ENCODE measurements at regions not wholly inside any gene's neighbourhood (a gene's known extent, or its start where the extent isn't known, plus 50 kb on each side); places are given as distances from the start of the nearest gene placed in this dataset.
"Not testable (repeated sequence)": the region's sequence is repeated elsewhere in the genome, so short reads cannot be mapped to it uniquely, and the experiment has no call there.

GRCh38 chr2:111492995-111493719 is 372.4 kb downstream of the BCL2L11 start:
- DNase-seq; H3K9me3 ChIP-seq; H3K36me3 ChIP-seq (ENCODE audit: control insufficient read depth in 2 of 2, extremely low read depth in 1 of 2, insufficient read depth in 1 of 2, low read length in 1 of 2); CTCF ChIA-PET; POLR2A ChIA-PET; H3K36me3 Mint-ChIP-seq; H3K27me3 Mint-ChIP-seq; H3K9me3 Mint-ChIP-seq; H3K27me3 ChIP-seq (replicated peaks in 1 of 2; ENCODE audit: control insufficient read depth in 2 of 2, extremely low read depth in 1 of 2, insufficient read depth in 2 of 2, low read length in 1 of 2): not testable (repeated sequence)
- peak overlapping the region in 1 of 2 donors; percentile 34 for H3K4me3 ChIP-seq (ENCODE audit: control insufficient read depth in 1 of 2, extremely low read depth in 1 of 2, low read length in 1 of 2)
- no CpG with 5 or more reads among the region's 20 CpGs for whole genome bisulfite sequencing (ENCODE audit: insufficient coverage)
- peak overlapping the region; percentile 36 to 59 (median 55) for H3K4me3 Mint-ChIP-seq
- H3K4me1 Mint-ChIP-seq, result peaks cover 0 to 17% (median 12%) of the 10 kb centered on the region in 3 donors
- H3K4me1 ChIP-seq (ENCODE audit: control insufficient read depth in 1 of 2, extremely low read depth in 1 of 2, insufficient read depth in 2 of 2, low read length in 2 of 2), result peaks cover 0 to 14% of the 10 kb centered on the region in 2 experiments
- peak overlapping the region in 1 of 2 donors; percentile 66 for H3K27ac Mint-ChIP-seq
- H3K27ac ChIP-seq (ENCODE audit: low read length), result peak overlapping the region; percentile 53
- ATAC-seq (replicated peaks in 1 of 4), result peak in 3 of 4 experiments; percentile 21 to 41 (median 22)

- H3K9me3 Mint-ChIP-seq; H3K9me3 ChIP-seq; H3K36me3 Mint-ChIP-seq; CTCF ChIA-PET; H3K36me3 ChIP-seq (ENCODE audit: control insufficient read depth in 2 of 2, extremely low read depth in 1 of 2, insufficient read depth in 1 of 2, low read length in 1 of 2); H3K27me3 Mint-ChIP-seq; POLR2A ChIA-PET; H3K27me3 ChIP-seq (replicated peaks in 1 of 2; ENCODE audit: control insufficient read depth in 2 of 2, extremely low read depth in 1 of 2, insufficient read depth in 2 of 2, low read length in 1 of 2): not testable (repeated sequence)
- DNase-seq (peak in 2 of 35 experiments; percentile 8 to 18), ATAC-seq (replicated peaks in 1 of 4) (peak; percentile 33 to 58 (median 45))
- Histone ChIP-seq H3K4me1 (ENCODE audit: control insufficient read depth in 1 of 2, extremely low read depth in 1 of 2, insufficient read depth in 2 of 2, low read length in 2 of 2) (peaks cover 0 to 14% of the 10 kb centered on the region in 2 experiments), H3K27ac (ENCODE audit: low read length) (peak overlapping the region; percentile 53), H3K4me3 (ENCODE audit: control insufficient read depth in 1 of 2, extremely low read depth in 1 of 2, low read length in 1 of 2) (peak overlapping the region in 1 of 2 donors; percentile 34)
- peak overlapping the region; percentile 36 to 66 for H3K27ac Mint-ChIP-seq
- WGBS (ENCODE audit: insufficient coverage), result no CpG with 5 or more reads among the region's 5 CpGs
- peak overlapping the region; percentile 36 to 59 (median 55) for H3K4me3 Mint-ChIP-seq
- H3K4me1 Mint-ChIP-seq, result peaks cover 0 to 17% (median 12%) of the 10 kb centered on the region in 3 donors
These were observed 373.0 kb downstream of the BCL2L11 start for GRCh38 chr2:111493720-111494078.

- H3K27me3 Mint-ChIP-seq; H3K27me3 ChIP-seq (replicated peaks in 1 of 2; ENCODE audit: control insufficient read depth in 2 of 2, extremely low read depth in 1 of 2, insufficient read depth in 2 of 2, low read length in 1 of 2); H3K36me3 Mint-ChIP-seq; H3K9me3 Mint-ChIP-seq; H3K36me3 ChIP-seq (ENCODE audit: control insufficient read depth in 2 of 2, extremely low read depth in 1 of 2, insufficient read depth in 1 of 2, low read length in 1 of 2); CTCF ChIA-PET; POLR2A ChIA-PET; H3K9me3 ChIP-seq; H3K27ac Mint-ChIP-seq: not testable (repeated sequence)
- WGBS (ENCODE audit: insufficient coverage), result no CpG with 5 or more reads among the region's 14 CpGs
- Histone ChIP-seq H3K4me3 (ENCODE audit: control insufficient read depth in 1 of 2, extremely low read depth in 1 of 2, low read length in 1 of 2) (peak overlapping the region in 1 of 2 donors; percentile 36), H3K4me1 (ENCODE audit: control insufficient read depth in 1 of 2, extremely low read depth in 1 of 2, insufficient read depth in 2 of 2, low read length in 2 of 2) (peaks cover 0 to 14% of the 10 kb centered on the region in 2 experiments), H3K27ac (ENCODE audit: low read length) (peak overlapping the region; percentile 43)
- peaks cover 0 to 17% (median 12%) of the 10 kb centered on the region in 3 donors for H3K4me1 Mint-ChIP-seq
- DNase-seq (peak in 17 of 35 experiments; percentile 2 to 28 (median 14)), ATAC-seq (replicated peaks in 1 of 4) (peak; percentile 60 to 74 (median 64))
- peak overlapping the region in 2 of 3 donors; percentile 55 to 63 for H3K4me3 Mint-ChIP-seq
These were observed 373.7 kb downstream of the BCL2L11 start for GRCh38 chr2:111494288-111494980.

GRCh38 chr2:111494981-111495315 is 374.2 kb downstream of the BCL2L11 start:
- H3K36me3 ChIP-seq (ENCODE audit: control insufficient read depth in 2 of 2, extremely low read depth in 1 of 2, insufficient read depth in 1 of 2, low read length in 1 of 2); POLR2A ChIA-PET; H3K36me3 Mint-ChIP-seq; H3K27me3 Mint-ChIP-seq; CTCF ChIA-PET; DNase-seq; H3K9me3 ChIP-seq; H3K27me3 ChIP-seq (replicated peaks in 1 of 2; ENCODE audit: control insufficient read depth in 2 of 2, extremely low read depth in 1 of 2, insufficient read depth in 2 of 2, low read length in 1 of 2); H3K27ac Mint-ChIP-seq; H3K9me3 Mint-ChIP-seq: not testable (repeated sequence)
- H3K4me1 ChIP-seq (ENCODE audit: control insufficient read depth in 1 of 2, extremely low read depth in 1 of 2, insufficient read depth in 2 of 2, low read length in 2 of 2), result peaks cover 0 to 14% of the 10 kb centered on the region in 2 experiments
- peak overlapping the region in 1 of 2 donors; percentile 36 for H3K4me3 ChIP-seq (ENCODE audit: control insufficient read depth in 1 of 2, extremely low read depth in 1 of 2, low read length in 1 of 2)
- no CpG with 5 or more reads among the region's 7 CpGs for WGBS (ENCODE audit: insufficient coverage)
- H3K27ac ChIP-seq (ENCODE audit: low read length), result peak overlapping the region; percentile 43
- ATAC-seq (replicated peaks in 1 of 4), result peak; percentile 55 to 66 (median 58)
- Mint-ChIP-seq H3K4me1 (peaks cover 0 to 17% (median 12%) of the 10 kb centered on the region in 3 donors), H3K4me3 (peak overlapping the region in 2 of 3 donors; percentile 55 to 63)

GRCh38 chr2:111495636-111496035 is 374.9 kb downstream of the BCL2L11 start:
- H3K9me3 Mint-ChIP-seq; H3K4me3 ChIP-seq (ENCODE audit: control insufficient read depth in 1 of 2, extremely low read depth in 1 of 2, low read length in 1 of 2); H3K36me3 Mint-ChIP-seq; CTCF ChIA-PET; ATAC-seq (replicated peaks in 1 of 4); DNase-seq; H3K27ac Mint-ChIP-seq; H3K9me3 ChIP-seq; H3K27me3 ChIP-seq (replicated peaks in 1 of 2; ENCODE audit: control insufficient read depth in 2 of 2, extremely low read depth in 1 of 2, insufficient read depth in 2 of 2, low read length in 1 of 2); H3K4me3 Mint-ChIP-seq; POLR2A ChIA-PET; H3K27me3 Mint-ChIP-seq; H3K36me3 ChIP-seq (ENCODE audit: control insufficient read depth in 2 of 2, extremely low read depth in 1 of 2, insufficient read depth in 1 of 2, low read length in 1 of 2): not testable (repeated sequence)
- WGBS (ENCODE audit: insufficient coverage), result no CpG with 5 or more reads among the region's 2 CpGs
- Histone ChIP-seq H3K4me1 (ENCODE audit: control insufficient read depth in 1 of 2, extremely low read depth in 1 of 2, insufficient read depth in 2 of 2, low read length in 2 of 2) (peaks cover 0 to 14% of the 10 kb centered on the region in 2 experiments), H3K27ac (ENCODE audit: low read length) (peak overlapping the region; percentile 12)
- peaks cover 0 to 17% (median 11%) of the 10 kb centered on the region in 3 donors for H3K4me1 Mint-ChIP-seq

- H3K4me1 ChIP-seq (ENCODE audit: control insufficient read depth in 1 of 2, extremely low read depth in 1 of 2, insufficient read depth in 2 of 2, low read length in 2 of 2), result peaks cover 0 to 11% of the 10 kb centered on the region in 2 experiments
- CTCF ChIA-PET; H3K27me3 Mint-ChIP-seq; H3K27ac ChIP-seq (ENCODE audit: low read length); H3K27ac Mint-ChIP-seq; DNase-seq; POLR2A ChIA-PET; ATAC-seq (replicated peaks in 1 of 4); H3K27me3 ChIP-seq (replicated peaks in 1 of 2; ENCODE audit: control insufficient read depth in 2 of 2, extremely low read depth in 1 of 2, insufficient read depth in 2 of 2, low read length in 1 of 2); H3K4me3 Mint-ChIP-seq; H3K9me3 Mint-ChIP-seq; H3K4me3 ChIP-seq (ENCODE audit: control insufficient read depth in 1 of 2, extremely low read depth in 1 of 2, low read length in 1 of 2); H3K36me3 ChIP-seq (ENCODE audit: control insufficient read depth in 2 of 2, extremely low read depth in 1 of 2, insufficient read depth in 1 of 2, low read length in 1 of 2); H3K36me3 Mint-ChIP-seq; H3K9me3 ChIP-seq: not testable (repeated sequence)
- no CpG with 5 or more reads among the region's 2 CpGs for WGBS (ENCODE audit: insufficient coverage)
- peaks cover 0 to 14% (median 9%) of the 10 kb centered on the region in 3 donors for H3K4me1 Mint-ChIP-seq
These were observed 375.5 kb downstream of the BCL2L11 start for GRCh38 chr2:111496176-111496575.

Measured in T-cell (primary cell).